GM18508 (cell line): ENCODE measurements at regions not wholly inside any gene's neighbourhood (a gene's known extent, or its start where the extent isn't known, plus 50 kb on each side); places are given as distances from the start of the nearest gene placed in this dataset.

Source experiments
- ATAC-seq: cut with Tn5 transposase; IDR thresholded peaks from one replicate; pipeline ENCODE4 v1.9.1; 2021; ENCODE audit warnings: moderate number of reproducible peaks; ENCODE audit not compliant: insufficient read depth, unreplicated experiment

GRCh38 chr12:13770576-13770975 is 210.8 kb downstream of the GRIN2B start:
- ATAC-seq = no peak

DNA sequence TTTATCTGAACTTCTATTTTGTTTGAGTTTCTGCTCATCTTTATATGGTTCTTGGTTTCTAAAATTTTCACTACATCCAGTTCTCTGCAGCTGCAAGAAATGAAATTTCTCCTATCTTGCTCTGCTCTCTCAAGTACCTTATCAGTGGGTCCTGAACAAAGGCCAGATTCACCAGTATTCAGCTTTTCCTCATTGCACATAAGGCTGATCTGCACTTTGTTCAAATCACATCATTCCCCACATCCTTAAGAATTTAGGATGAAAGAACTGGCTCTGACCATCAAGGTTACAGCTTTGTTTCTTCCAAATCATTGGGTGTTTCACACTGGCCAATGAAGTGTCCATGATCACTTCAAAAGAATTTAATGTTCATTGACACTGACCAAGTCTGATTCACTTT is 211.4 kb downstream of the GRIN2B start:
- no peak for ATAC-seq

DNA sequence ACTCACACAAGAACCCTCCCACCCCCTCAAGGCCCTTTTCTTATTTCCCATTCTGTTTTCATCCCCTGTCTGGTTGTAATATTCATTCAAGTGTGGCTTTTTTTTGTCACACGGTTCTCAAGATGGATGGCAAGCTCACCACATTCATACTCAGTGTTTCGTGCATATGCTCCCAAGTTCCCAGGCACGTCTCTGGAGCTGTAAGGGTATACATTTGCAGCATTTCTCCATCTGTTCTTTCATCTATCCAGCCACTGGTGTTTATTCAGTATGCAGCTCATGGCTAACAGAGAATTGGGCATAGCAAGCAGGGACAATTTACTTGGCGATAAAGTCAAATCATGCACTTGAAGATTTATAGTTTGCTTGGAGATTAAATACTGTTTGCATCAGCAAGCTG is 212.1 kb downstream of the GRIN2B start:
- ATAC-seq = no peak

DNA sequence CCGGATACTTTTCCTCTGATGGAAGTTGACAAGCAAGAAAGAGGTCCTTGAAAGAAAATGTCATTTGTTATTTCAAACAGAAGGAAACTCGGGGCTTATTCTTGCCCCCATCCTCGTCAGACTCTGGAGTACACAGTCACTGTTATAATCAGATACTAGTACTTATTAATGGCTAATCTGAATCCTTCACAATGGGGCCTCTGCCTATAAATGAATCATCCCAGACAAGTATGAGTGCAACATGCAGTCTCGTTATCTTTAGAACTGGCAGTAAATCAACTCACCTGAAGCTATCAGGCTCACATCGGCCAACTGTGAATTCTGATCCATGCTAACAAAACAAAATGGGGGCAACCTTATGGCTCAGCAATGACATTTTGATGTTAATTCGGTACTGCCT is 216.7 kb downstream of the GRIN2B start:
- ATAC-seq = no peak

DNA sequence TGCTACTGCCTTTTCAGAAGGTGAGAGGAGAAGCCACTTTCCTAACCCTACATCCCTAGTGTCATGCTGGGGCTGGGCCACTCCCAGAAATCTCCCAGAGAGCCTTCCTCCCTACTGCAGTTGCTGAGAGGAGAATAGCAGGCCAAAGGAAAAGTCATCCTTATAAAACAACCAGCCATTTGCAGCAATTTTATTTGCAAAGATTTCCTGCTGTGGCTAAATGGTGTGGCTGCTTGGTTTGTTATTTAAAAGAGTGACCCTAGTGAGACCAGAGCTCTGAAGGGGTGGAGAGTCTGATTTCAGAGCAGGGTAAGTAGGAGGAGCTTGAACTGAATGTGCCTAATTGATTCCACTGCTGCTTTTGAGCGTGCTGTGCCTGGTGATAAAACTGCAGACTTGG is 232.0 kb downstream of the GRIN2B start:
- no peak for ATAC-seq

GRCh38 chr12:13745111-13745860 is 236.1 kb downstream of the GRIN2B start:
- no peak for ATAC-seq

DNA sequence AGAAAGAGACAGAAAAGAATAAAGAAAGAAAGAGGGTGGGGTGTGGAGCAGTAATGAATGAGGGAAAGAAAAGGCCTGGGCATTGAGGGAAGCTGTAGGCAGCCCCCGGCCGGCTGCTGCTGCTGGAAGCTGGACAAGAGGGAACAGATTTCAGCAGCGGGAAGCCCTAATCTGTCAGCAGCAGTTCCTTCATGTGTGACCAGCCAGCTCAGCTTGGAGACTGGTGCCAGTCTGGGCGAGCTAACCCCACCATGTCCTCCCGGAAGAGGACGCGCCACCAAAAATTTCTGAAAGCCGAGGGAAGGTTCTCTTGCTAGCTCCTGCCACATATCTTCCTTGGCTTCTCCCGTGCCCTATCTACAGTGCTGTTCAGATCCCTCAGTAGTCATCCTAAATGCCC is 236.8 kb downstream of the GRIN2B start:
- no peak for ATAC-seq

DNA sequence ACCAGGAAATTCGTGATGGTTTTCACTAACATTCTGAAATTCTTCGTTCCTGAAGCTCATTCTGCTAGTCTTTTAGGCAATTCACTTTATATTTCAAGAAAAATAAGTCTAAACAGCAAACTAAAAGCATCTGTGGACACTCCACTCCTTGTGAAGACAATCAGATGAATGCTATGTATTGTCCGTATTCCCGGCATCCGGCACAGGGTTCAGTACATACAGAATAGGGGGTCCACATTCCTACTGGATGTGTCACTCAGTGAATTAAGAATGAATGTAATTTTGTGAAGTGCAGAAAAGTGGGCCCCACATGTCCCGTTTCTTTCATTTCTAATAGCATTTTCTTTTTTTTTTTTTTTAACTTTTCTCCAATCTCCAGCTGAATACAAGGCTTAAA is 241.3 kb downstream of the GRIN2B start:
- ATAC-seq = no peak

GRCh38 chr12:13735734-13736133 is 245.7 kb downstream of the GRIN2B start:
- no peak for ATAC-seq

DNA sequence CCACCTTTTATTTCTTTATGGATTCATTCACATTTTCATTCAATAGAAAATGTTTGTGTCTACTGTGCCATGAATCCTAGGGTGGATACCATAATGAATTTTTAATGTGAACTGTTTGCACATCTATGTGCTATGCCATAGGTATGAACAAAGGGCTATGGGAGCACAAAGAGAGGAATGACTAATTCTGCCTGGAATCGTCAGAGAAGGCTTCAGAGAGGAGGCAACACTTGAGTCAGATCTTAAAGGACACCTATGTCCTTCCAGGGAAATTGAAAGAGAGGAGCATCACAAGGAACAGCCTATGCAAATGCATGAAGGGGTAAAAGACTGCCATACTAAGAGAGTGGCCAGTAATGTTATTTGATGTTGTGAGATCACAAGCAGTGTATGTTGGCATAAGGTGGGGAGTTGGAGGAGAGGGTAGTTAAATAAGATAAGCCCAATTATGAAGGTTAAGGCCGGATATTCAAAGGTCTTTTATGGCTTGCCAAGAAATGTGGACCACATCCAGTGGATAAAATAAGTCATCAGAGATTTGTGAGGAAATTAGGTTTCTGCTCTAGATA is 246.7 kb downstream of the GRIN2B start:
- no peak for ATAC-seq

- ATAC-seq = no peak
These were observed 253.7 kb downstream of the GRIN2B start for GRCh38 chr12:13727707-13728195.

DNA sequence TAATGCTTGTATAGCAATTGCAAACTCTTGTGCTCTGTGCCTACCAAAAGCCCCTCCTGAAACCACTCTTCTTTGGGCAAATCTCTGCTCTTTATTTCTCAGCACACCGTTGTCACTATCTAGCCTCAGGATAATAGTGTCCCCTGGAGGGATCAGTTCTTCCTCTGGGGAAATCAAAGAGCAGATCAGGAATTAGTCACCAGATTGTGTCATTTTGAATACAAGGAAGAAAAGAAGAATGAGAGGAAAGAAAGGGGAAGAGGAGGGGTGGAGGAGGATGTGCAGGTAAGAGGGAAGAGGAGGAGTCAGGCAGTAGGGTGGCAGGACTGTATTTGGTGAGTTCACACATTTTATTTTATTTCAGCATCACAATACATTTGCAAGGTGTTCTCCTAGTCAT is 256.4 kb downstream of the GRIN2B start:
- no peak for ATAC-seq

GRCh38 chr12:13724136-13724535 is 257.3 kb downstream of the GRIN2B start:
- no peak for ATAC-seq

- ATAC-seq = no peak
These were observed 261.4 kb downstream of the GRIN2B start for GRCh38 chr12:13719986-13720385.

DNA sequence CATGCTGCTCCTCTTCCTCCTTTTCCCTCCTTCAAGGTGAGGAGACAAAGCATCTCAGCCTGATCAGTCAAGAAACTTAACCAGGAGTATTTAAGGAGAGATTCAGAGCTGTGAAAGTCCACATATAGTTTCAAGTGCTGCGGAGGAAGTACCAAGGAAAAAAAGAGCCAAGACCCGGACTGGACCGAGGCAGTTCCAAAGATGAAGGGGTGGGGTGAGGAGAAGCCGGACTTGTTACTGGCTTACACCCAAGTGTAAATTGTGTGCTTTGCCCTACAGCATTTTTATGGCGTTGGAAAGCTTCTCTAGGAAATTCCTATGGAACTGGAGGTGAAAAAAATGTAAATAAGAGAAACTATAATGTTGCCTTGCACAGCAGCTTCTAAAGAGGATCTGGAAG is 263.1 kb downstream of the GRIN2B start:
- ATAC-seq = no peak

DNA sequence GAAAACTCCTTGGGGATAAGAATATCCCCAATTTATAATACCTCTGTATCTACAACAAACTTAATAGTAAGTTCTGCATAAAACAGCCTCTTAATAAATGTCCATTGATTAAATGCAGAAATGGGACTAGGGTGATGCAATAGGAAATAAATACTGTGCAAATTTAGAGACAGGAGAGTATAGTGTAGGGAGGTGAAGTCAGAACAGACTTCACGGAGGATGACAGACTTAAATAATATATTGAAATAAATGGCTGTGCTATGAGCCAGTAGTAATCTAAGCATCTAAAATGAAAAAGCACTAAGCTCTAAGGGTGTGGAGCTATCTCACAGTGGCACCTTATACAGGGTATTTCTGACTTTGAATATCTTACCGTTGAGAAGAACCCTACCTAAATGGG is 265.3 kb downstream of the GRIN2B start:
- ATAC-seq = no peak

GRCh38 chr12:13713556-13714410 is 267.6 kb downstream of the GRIN2B start:
- no peak for ATAC-seq

- ATAC-seq = no peak
These were observed 273.6 kb downstream of the GRIN2B start for GRCh38 chr12:13707829-13708228.

DNA sequence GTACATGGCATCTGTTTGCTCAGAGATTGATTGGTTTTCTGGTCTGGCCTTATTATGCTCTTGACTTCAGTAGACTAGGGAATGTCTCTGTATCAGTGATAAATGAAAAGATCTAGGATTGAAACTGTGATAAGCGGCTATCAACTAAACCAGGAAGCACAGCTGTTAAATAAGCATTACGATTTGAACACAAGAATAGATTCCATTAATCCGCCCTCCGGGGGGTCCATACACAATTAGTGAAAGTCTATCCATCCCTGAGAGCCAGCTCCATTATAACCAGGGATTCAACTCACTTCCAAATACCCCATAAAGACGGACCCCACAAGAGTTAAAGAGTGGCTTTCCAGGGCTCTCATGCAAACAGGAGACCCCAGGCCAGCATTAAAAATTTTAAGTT is 279.0 kb downstream of the GRIN2B start:
- ATAC-seq = no peak

DNA sequence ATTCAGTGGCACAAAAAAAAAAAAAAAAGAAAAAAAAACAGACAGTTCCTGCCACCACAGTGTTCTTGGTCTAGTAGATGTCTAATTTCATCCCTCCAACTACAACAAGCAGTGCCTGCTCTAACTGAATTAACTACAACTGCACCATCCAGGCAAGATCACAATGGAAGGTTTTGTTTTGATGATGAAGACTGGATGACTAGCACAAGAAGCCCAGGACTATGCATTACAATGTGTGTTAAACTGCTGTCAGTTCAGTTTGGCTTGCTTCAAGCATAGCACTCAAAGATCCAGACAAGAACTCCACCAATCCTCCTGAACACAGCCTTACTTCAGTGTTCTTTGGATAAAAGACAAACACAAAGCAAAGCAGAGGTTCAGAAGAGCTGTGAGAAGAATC is 279.9 kb downstream of the GRIN2B start:
- ATAC-seq = no peak

DNA sequence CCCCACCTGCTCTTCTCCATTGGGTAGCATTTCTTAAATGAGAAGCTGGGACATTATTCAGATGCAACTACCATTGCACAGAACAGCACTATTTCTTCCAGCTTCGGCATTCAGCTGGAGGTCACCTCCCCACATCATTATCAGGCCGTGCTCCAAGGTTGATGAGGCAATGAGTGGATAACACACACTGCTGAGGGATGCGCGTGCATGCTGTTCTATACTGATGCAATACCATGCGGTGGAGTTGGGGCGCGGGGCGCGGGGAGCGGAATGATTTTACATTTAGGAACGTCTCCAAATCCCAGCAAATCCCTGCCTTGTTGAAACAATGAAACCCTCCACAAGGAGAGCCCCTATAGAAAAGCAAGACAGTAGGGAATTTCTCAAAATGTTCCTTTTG is 283.4 kb downstream of the GRIN2B start:
- no peak for ATAC-seq
